ENCODE measurements at regions not wholly inside any gene's neighbourhood (a gene's known extent, or its start where the extent isn't known, plus 50 kb on each side); places are given as distances from the start of the nearest gene placed in this dataset.

DNA sequence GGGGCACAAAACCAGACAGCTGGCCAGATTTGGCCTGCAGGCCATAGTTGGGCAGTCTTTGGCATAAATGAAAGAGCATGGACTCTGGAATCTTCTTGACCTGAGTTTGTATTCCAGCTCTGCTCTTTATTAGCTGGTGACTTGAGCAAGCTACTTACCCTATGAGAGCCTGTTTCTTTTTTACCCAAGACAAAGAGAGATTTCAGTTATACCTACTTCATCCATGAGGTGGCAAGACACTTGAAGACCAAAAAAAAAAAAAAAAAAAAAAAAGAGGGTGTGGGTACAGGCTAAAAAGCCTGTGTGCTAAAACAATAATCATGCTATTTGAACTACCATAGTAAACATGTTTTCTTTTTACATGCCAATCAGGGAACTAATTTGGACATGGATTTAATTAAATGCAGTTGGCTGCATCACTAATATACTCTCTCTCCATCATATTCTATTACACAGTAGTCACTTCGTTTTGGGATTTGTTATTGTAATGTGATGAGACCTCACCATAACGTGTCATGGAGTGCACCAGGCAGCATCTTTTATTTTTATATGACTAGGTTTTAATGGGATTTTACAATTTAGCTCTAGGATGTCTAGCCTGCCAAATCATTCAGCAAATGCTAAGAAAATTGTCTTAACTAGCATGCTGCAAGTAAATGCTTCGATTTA is 109.2 kb upstream of the FHIT start:
- TF ChIP-seq CTCF (IDR thresholded peaks at IDR 0.05): no peak
- no peak for TF ChIP-seq POLR2AphosphoS5 (IDR thresholded peaks at IDR 0.05)

Measured in gastroesophageal sphincter (tissue), 3 donors.